Psoas muscle (tissue), 7 donors: ENCODE measurements at regions not wholly inside any gene's neighbourhood (a gene's known extent, or its start where the extent isn't known, plus 50 kb on each side); places are given as distances from the start of the nearest gene placed in this dataset.
"Not testable (repeated sequence)": the region's sequence is repeated elsewhere in the genome, so short reads cannot be mapped to it uniquely, and the experiment has no call there.

ENCODE experiments used
- ATAC-seq, 4 donors: fragments of 200-7000 bp; cut with Tn5 transposase; one replicate each; pipeline ENCODE4 v1.9.1; 2020; ENCODE audit warnings: moderate library complexity in 3 of 4, mild to moderate bottlenecking in 2 of 4
- DNase-seq, 2 donors: peaks; one replicate each; pipeline ENCODE4 v3.0.0-alpha.2; 2020
- H3K27ac ChIP-seq: fragments of 200-600 bp; one replicate; pipeline ENCODE4 v1.8.0; 2022
- H3K27me3 ChIP-seq, 3 donors: fragments of 200-600 bp in 1 of 3; one replicate each; pipeline versions ENCODE4 v1.6.1 to v1.8.0; 2013 to 2022; ENCODE audit warnings: low read length in 2 of 3, mild to moderate bottlenecking in 2 of 3, moderate library complexity in 1 of 3; ENCODE audit not compliant: insufficient read depth in 3 of 3
- H3K36me3 ChIP-seq, 2 donors: fragments of 200-600 bp in 1 of 2; one replicate each; pipeline versions ENCODE4 v1.6.1 to v1.8.0; 2013 to 2022; ENCODE audit warnings: low read depth in 1 of 2, mild to moderate bottlenecking in 1 of 2, moderate library complexity in 1 of 2; ENCODE audit not compliant: insufficient read depth in 1 of 2
- H3K4me1 ChIP-seq: fragments of 200-600 bp; one replicate; pipeline ENCODE4 v1.8.0; 2022
- H3K4me3 ChIP-seq: fragments of 200-600 bp; one replicate; pipeline ENCODE4 v1.8.0; 2022; ENCODE audit warnings: mild to moderate bottlenecking
- H3K9me3 ChIP-seq: fragments of 200-600 bp; one replicate; pipeline ENCODE4 v1.8.0; 2022
- WGBS, 3 donors: extraction: QIAGEN DNeasy Blood & Tissue Kit; methylation state at CpG; one replicate each; pipeline versions ENCODE4 v1.1.6 to v1.1.7; 2013; 5-methylcytosine and 5-hydroxymethylcytosine counted together
- intact Hi-C, 2 donors: fragments of 100-400 bp; cut with DNase I; formaldehyde crosslinking; loops; one replicate each; pipeline versions ENCODE4 v1.11.0 to v1.14.2; 2022
- TF ChIP-seq, protein P1 (sequence below): fragments of 200-600 bp; IDR thresholded peaks from one replicate; pipeline ENCODE4 v1.8.0; 2022; ENCODE audit warnings: antibody characterized with exemption
- donor health status: healthy with polysubstance abuse.
- donor health status: DM: no; HTN: no; CAD: no; lungs with moderate emphysema.
- donor health status: Bipolar disorder and iron deficiency.
- donor health status: healthy.
- donor health status: DM: yes; HTN: yes; CAD: no.
- donor health status: DM: no; HTN: no; CAD: no.
- donor health status: DM: yes; HTN: yes; CAD: no.

DNA sequence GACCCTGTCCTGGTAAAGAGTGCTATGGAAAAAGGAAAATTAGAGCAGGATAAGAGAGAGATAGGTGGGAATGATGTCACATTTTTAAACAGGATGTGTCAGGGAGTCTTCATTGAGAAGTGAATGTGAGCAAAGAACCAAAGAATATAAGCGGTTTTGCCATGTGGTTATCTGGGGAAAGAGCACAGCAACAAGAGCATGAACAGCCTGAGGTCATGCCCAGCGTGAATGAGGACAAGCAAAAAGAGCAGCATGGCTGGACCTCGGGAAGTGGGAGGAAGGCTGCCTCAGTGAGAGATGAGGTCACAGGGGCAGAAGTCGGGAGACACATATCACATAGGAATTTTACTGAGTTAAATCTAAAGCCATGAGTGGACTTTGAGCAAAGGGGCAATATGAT lies 82.8 kb upstream of the HES1 start:
- TF ChIP-seq, protein P1, sequence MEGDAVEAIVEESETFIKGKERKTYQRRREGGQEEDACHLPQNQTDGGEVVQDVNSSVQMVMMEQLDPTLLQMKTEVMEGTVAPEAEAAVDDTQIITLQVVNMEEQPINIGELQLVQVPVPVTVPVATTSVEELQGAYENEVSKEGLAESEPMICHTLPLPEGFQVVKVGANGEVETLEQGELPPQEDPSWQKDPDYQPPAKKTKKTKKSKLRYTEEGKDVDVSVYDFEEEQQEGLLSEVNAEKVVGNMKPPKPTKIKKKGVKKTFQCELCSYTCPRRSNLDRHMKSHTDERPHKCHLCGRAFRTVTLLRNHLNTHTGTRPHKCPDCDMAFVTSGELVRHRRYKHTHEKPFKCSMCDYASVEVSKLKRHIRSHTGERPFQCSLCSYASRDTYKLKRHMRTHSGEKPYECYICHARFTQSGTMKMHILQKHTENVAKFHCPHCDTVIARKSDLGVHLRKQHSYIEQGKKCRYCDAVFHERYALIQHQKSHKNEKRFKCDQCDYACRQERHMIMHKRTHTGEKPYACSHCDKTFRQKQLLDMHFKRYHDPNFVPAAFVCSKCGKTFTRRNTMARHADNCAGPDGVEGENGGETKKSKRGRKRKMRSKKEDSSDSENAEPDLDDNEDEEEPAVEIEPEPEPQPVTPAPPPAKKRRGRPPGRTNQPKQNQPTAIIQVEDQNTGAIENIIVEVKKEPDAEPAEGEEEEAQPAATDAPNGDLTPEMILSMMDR: no peak
- WGBS, 3 donors: 94 to 95% (median 94%) methylated on average over 4 of the region's 4 CpGs
- DNase-seq (no peak), ATAC-seq (no peak)
- no peak overlapping the region for H3K27ac ChIP-seq
- peaks cover 13% of the 10 kb centered on the region for H3K9me3 ChIP-seq
- H3K4me1 ChIP-seq: peaks cover 7% of the 10 kb centered on the region
- H3K27me3 ChIP-seq: no peaks in the 10 kb centered on the region
- intact Hi-C loops: no loop called here
- no peak overlapping the region for H3K4me3 ChIP-seq
- no peaks in the 10 kb centered on the region for H3K36me3 ChIP-seq

DNA sequence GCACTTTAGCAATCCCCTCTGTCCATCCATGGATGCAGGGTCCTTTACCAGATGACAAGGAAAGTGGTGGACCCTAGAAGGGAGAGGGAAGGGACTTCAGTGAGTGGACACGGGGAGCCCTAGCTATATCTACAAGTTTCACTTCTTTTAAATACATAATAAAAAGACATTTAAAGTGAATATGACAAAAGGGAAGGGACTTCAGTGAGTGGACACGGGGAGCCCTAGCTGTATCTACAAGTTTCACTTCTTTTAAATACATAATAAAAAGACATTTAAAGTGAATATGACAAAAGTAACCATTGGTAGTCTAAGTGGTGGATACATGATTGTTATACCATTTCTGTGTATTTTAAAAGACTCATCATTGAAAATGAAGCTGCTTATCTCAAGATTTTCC lies 81.9 kb upstream of the HES1 start:
- no peaks in the 10 kb centered on the region for H3K27me3 ChIP-seq
- no peak overlapping the region for H3K27ac ChIP-seq
- ATAC-seq (no peak), DNase-seq (no peak)
- H3K9me3 ChIP-seq: peaks cover 13% of the 10 kb centered on the region
- no peak overlapping the region for H3K4me3 ChIP-seq
- WGBS, 3 donors: 89 to 98% (median 93%) methylated on average over 2 of the region's 2 CpGs
- intact Hi-C loops: no loop called here
- H3K36me3 ChIP-seq: no peaks in the 10 kb centered on the region
- peaks cover 14% of the 10 kb centered on the region for H3K4me1 ChIP-seq
- TF ChIP-seq, protein P1: no peak

DNA sequence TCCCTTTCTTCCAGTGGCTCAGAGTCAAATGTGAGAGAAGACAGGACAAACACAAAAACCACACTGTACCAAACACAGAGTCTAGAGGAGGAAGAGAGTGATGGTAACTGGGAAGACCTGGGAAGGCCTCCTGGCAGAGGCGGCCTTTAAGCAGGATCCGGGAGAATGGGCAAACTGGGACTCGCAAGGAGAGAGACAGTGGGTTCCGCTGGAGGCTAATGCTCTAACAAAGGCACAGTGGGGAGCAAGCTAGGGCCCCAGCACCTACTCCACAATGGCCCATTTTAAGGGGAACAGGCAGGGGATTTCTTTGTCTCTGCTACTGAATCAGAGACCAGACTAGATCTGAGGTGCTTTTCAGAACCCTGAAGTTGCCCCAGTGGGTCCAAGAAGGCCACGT lies 81.4 kb upstream of the HES1 start:
- TF ChIP-seq, protein P1: no peak
- Histone ChIP-seq H3K4me1 (peaks cover 16% of the 10 kb centered on the region), H3K27me3 (no peaks in the 10 kb centered on the region), H3K4me3 (no peak overlapping the region), H3K27ac (no peak overlapping the region), H3K36me3 (no peaks in the 10 kb centered on the region), H3K9me3 (peaks cover 13% of the 10 kb centered on the region)
- intact Hi-C loops: no loop called here
- no peak for ATAC-seq
- 96 to 98% (median 96%) methylated on average over 5 of the region's 5 CpGs for WGBS, 3 donors
- no peak for DNase-seq

DNA sequence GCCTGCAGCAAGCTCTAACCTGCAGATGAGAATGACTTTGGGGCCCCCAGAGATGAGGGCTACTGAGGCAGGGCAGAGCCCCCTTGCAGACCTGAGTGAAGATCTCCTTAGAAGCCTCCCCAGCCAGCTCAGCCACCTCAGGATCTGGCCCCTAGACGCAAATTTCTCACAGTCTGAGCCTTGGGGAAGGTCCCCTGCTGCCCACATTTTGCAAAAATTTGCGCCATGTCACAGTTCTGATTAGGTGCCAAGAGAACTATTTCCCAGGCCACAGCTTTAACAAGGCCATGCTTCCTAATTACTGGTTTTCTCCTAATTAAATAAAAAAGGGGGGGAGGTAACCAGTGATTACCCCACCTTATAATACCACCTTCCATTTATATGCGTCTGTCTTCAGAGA lies 81.0 kb upstream of the HES1 start:
- DNase-seq: no peak
- peaks cover 13% of the 10 kb centered on the region for H3K9me3 ChIP-seq
- H3K27ac ChIP-seq: no peak overlapping the region
- ATAC-seq: no peak
- peaks cover 21% of the 10 kb centered on the region for H3K4me1 ChIP-seq
- no peaks in the 10 kb centered on the region for H3K36me3 ChIP-seq
- WGBS, 3 donors: 94 to 98% (median 97%) methylated on average over 3 of the region's 3 CpGs
- no peaks in the 10 kb centered on the region for H3K27me3 ChIP-seq
- intact Hi-C loops: no loop called here
- no peak overlapping the region for H3K4me3 ChIP-seq
- TF ChIP-seq, protein P1: no peak

- ATAC-seq, H3K36me3 ChIP-seq, H3K4me3 ChIP-seq, DNase-seq, H3K9me3 ChIP-seq, H3K27ac ChIP-seq, H3K27me3 ChIP-seq, intact Hi-C loops: not testable (repeated sequence)
- peaks cover 24% of the 10 kb centered on the region for H3K4me1 ChIP-seq
- WGBS, 3 donors: 87 to 93% (median 92%) methylated on average over 15 of the region's 15 CpGs
Observed at GRCh38 chr3:194056323-194056722, 79.6 kb upstream of the HES1 start.
